ENCODE measurements at regions not wholly inside any gene's neighbourhood (a gene's known extent, or its start where the extent isn't known, plus 50 kb on each side); places are given as distances from the start of the nearest gene placed in this dataset.

DNA sequence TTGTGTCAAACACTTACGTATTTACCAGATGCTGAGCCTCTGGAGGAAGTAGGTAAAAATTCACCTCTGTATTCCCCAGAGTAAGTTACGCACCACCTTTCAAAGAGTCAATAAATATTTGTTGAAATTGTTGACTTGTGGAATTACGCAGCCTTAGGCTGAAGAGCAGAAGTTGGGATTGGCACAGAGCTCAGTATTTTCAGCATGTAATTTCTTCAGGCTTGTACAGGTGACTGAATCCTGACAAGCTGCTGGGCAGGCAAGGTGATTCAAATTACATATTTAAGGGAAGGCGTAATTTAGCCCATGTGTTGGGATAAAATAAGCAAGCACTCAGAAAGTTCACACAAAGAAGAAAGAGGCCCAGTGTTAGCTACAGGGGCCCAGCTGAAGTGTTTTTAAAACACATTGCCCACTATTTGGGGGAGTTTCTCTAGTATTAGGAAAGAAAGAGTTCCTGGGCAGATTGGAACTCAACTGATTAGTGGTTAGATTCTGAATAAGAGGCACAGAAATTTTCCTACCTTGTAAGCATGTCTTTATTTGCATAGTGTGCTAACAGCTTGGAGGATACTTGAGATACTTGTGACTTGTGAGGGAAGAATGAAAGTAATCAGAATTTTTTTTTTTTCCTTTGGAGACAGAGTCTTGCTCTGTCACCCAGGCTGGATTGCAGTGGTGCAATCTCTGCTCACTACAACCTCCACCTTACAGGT lies 165.3 kb upstream of the FBXL7 start:
- 25% methylated on average over 4 of the region's 4 CpGs for WGBS (ENCODE audit: insufficient coverage, insufficient replicate concordance, low lambda C conversion rate, missing lambda C conversion rate)

DNA sequence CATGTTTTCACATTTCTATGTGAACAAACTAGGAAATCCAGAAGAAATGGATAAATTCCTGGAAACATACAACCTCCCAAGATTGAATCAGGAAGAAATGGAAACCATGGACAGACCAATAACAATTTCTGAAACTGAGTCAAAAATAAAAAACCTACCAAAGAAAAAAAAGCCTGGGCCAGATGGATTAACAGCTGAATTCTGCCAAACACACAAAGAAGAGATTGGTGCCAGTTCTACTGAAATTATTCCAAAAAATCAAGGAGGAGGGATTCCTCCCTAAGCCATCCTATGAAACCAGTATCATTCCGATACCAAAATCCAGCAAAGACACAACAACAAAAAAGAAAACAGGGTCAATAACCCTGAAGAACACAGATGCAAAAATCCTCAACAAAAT lies 166.9 kb upstream of the FBXL7 start:
- no peak for DNase-seq (ENCODE audit: low read depth, low spot score)
- CTCF ChIA-PET: no interaction called here
- Histone ChIP-seq H3K36me3 (ENCODE audit: control insufficient read depth in 2 of 2, insufficient read depth in 2 of 2, low read length in 1 of 2) (no peaks in the 10 kb centered on the region), H3K27ac (ENCODE audit: control insufficient read depth, insufficient read depth) (no peak overlapping the region), H3K4me3 (no peak overlapping the region), H3K27me3 (replicated peaks in 1 of 2; ENCODE audit: control insufficient read depth in 2 of 2, insufficient read depth in 2 of 2, low read length in 1 of 2) (no peaks in the 10 kb centered on the region), H3K79me2 (ENCODE audit: control insufficient read depth, insufficient read depth, low read length) (no peaks in the 10 kb centered on the region), H3K4me2 (ENCODE audit: control insufficient read depth, insufficient read depth) (no peak overlapping the region), H3K9ac (ENCODE audit: control insufficient read depth, insufficient read depth, low read length) (no peak overlapping the region), H3K9me3 (replicated peaks; ENCODE audit: control insufficient read depth, insufficient read depth, low read length) (no peaks in the 10 kb centered on the region), H3K4me1 (ENCODE audit: control insufficient read depth, insufficient read depth, low read length) (no peaks in the 10 kb centered on the region), H4K20me1 (ENCODE audit: control insufficient read depth, insufficient read depth) (no peaks in the 10 kb centered on the region), H2AFZ (ENCODE audit: control insufficient read depth, low read depth, low read length) (no peak overlapping the region)
- in situ Hi-C loops (cut with MboI) (no loop called here), intact Hi-C loops (cut with micrococcal nuclease; ENCODE audit: unreplicated experiment) (no loop called here)
- RAD21 ChIA-PET (ENCODE audit: unreplicated experiment): no interaction called here
- SMC1A ChIA-PET (ENCODE audit: uncharacterized antibody, unreplicated experiment): no interaction called here
- POLR2A ChIA-PET: no interaction called here
- FAIRE-seq: no peak
- ATAC-seq: no peak
- WGBS (ENCODE audit: insufficient coverage, insufficient replicate concordance, low lambda C conversion rate, missing lambda C conversion rate): 54% methylated on average over 1 of the region's 1 CpG
- BruUV-seq (replicated peaks): no TSS peak
- TF ChIP-seq CBFB (IDR thresholded peaks at IDR 0.05; ENCODE audit: low read depth): no peak
- TF ChIP-seq NFYB (IDR thresholded peaks at IDR 0.05; ENCODE audit: insufficient read depth, low read depth, low read length): no peak
- no peak for TF ChIP-seq ZBTB4 (CRISPR knock-in tag; IDR thresholded peaks at IDR 0.05)
- TF ChIP-seq KAT2A (conservative IDR thresholded peaks at IDR 0.05; ENCODE audit: control insufficient read depth, low read depth, low read length): no peak
- TF ChIP-seq MYB (IDR thresholded peaks at IDR 0.05; ENCODE audit: borderline replicate concordance, low read depth, low read length): no peak
- TF ChIP-seq SMARCA5 (IDR thresholded peaks at IDR 0.05): no peak
- TF ChIP-seq, protein P1, sequence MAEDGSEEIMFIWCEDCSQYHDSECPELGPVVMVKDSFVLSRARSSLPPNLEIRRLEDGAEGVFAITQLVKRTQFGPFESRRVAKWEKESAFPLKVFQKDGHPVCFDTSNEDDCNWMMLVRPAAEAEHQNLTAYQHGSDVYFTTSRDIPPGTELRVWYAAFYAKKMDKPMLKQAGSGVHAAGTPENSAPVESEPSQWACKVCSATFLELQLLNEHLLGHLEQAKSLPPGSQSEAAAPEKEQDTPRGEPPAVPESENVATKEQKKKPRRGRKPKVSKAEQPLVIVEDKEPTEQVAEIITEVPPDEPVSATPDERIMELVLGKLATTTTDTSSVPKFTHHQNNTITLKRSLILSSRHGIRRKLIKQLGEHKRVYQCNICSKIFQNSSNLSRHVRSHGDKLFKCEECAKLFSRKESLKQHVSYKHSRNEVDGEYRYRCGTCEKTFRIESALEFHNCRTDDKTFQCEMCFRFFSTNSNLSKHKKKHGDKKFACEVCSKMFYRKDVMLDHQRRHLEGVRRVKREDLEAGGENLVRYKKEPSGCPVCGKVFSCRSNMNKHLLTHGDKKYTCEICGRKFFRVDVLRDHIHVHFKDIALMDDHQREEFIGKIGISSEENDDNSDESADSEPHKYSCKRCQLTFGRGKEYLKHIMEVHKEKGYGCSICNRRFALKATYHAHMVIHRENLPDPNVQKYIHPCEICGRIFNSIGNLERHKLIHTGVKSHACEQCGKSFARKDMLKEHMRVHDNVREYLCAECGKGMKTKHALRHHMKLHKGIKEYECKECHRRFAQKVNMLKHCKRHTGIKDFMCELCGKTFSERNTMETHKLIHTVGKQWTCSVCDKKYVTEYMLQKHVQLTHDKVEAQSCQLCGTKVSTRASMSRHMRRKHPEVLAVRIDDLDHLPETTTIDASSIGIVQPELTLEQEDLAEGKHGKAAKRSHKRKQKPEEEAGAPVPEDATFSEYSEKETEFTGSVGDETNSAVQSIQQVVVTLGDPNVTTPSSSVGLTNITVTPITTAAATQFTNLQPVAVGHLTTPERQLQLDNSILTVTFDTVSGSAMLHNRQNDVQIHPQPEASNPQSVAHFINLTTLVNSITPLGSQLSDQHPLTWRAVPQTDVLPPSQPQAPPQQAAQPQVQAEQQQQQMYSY (CRISPR knock-in tag; IDR thresholded peaks at IDR 0.05): no peak
- no peak for TF ChIP-seq NBN (IDR thresholded peaks at IDR 0.05)
- TF ChIP-seq POLR2AphosphoS2 (IDR thresholded peaks at IDR 0.05; ENCODE audit: low read depth, low read length): no peak

More for the DNA sequence above, 165.3 kb upstream of the FBXL7 start:
- Histone ChIP-seq H3K4me1 (ENCODE audit: control insufficient read depth, insufficient read depth, low read length) (no peaks in the 10 kb centered on the region), H3K36me3 (ENCODE audit: control insufficient read depth in 2 of 2, insufficient read depth in 2 of 2, low read length in 1 of 2) (no peaks in the 10 kb centered on the region), H3K9me3 (replicated peaks; ENCODE audit: control insufficient read depth, insufficient read depth, low read length) (no peaks in the 10 kb centered on the region), H3K27me3 (replicated peaks in 1 of 2; ENCODE audit: control insufficient read depth in 2 of 2, insufficient read depth in 2 of 2, low read length in 1 of 2) (no peaks in the 10 kb centered on the region), H2AFZ (ENCODE audit: control insufficient read depth, low read depth, low read length) (no peak overlapping the region), H3K27ac (ENCODE audit: control insufficient read depth, insufficient read depth) (no peak overlapping the region), H4K20me1 (ENCODE audit: control insufficient read depth, insufficient read depth) (no peaks in the 10 kb centered on the region), H3K4me2 (ENCODE audit: control insufficient read depth, insufficient read depth) (no peak overlapping the region), H3K79me2 (ENCODE audit: control insufficient read depth, insufficient read depth, low read length) (no peaks in the 10 kb centered on the region), H3K4me3 (no peak overlapping the region), H3K9ac (ENCODE audit: control insufficient read depth, insufficient read depth, low read length) (no peak overlapping the region)
- FAIRE-seq (no peak), ATAC-seq (no peak), DNase-seq (ENCODE audit: low read depth, low spot score) (no peak)
- RAD21 ChIA-PET (ENCODE audit: unreplicated experiment): no interaction called here
- CTCF ChIA-PET: interaction anchor here (0.6 kb wide), 1 partner anchor 457 kb away, joined by 3 read pairs; no protein-coding TSS in a partner anchor
- no TSS peak for BruUV-seq (replicated peaks)
- POLR2A ChIA-PET: no interaction called here
- SMC1A ChIA-PET (ENCODE audit: uncharacterized antibody, unreplicated experiment): no interaction called here
- in situ Hi-C loops (cut with MboI): no loop called here
- intact Hi-C loops (cut with micrococcal nuclease; ENCODE audit: unreplicated experiment): no loop called here
- TF ChIP-seq MYB (IDR thresholded peaks at IDR 0.05; ENCODE audit: borderline replicate concordance, low read depth, low read length): no peak
- no peak for TF ChIP-seq NR2F1 (conservative IDR thresholded peaks at IDR 0.05)
